22Rv1 (cell line): ENCODE measurements at regions not wholly inside any gene's neighbourhood (a gene's known extent, or its start where the extent isn't known, plus 50 kb on each side); places are given as distances from the start of the nearest gene placed in this dataset.

ENCODE experiments used
- CTCF ChIP-seq: fragments of 450-650 bp; IDR thresholded peaks from 2 replicates; pipeline ENCODE4 v1.5.1; 2017; ENCODE audit warnings: mild to moderate bottlenecking
- ZFX ChIP-seq: fragments of 450-650 bp; IDR thresholded peaks from 2 replicates; pipeline ENCODE4 v1.6.1; 2017; ENCODE audit warnings: antibody characterized with exemption, borderline replicate concordance

GRCh38 chr3:117314441-117315150 is 605.0 kb downstream of the TUSC7 start:
- TF ChIP-seq CTCF (no peak), ZFX (no peak)
